ENCODE measurements at regions not wholly inside any gene's neighbourhood (a gene's known extent, or its start where the extent isn't known, plus 50 kb on each side); places are given as distances from the start of the nearest gene placed in this dataset.

DNA sequence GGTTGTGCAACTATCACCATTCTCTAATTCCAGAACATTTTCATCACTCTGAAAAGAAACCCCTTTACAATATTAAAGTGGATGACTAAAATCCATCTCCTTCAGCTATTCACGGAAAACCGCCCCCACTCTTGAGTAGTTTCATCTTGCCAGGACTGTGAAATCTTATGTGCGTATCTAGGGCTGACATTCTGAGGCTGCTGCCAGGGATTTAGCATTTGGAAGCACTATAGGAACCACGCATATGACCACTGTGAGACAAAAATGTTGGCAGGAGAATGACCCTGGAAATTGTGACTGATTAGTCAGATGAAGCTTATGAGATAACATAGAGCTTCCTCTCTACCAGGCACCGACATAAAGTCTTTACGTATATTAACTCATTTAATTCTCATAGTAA, 305.2 kb upstream of the PDE3A start:
- TF ChIP-seq, protein P1, sequence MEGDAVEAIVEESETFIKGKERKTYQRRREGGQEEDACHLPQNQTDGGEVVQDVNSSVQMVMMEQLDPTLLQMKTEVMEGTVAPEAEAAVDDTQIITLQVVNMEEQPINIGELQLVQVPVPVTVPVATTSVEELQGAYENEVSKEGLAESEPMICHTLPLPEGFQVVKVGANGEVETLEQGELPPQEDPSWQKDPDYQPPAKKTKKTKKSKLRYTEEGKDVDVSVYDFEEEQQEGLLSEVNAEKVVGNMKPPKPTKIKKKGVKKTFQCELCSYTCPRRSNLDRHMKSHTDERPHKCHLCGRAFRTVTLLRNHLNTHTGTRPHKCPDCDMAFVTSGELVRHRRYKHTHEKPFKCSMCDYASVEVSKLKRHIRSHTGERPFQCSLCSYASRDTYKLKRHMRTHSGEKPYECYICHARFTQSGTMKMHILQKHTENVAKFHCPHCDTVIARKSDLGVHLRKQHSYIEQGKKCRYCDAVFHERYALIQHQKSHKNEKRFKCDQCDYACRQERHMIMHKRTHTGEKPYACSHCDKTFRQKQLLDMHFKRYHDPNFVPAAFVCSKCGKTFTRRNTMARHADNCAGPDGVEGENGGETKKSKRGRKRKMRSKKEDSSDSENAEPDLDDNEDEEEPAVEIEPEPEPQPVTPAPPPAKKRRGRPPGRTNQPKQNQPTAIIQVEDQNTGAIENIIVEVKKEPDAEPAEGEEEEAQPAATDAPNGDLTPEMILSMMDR (IDR thresholded peaks at IDR 0.05) = no peak
- TF ChIP-seq POLR2A (IDR thresholded peaks at IDR 0.05) (no peak), POLR2AphosphoS5 (IDR thresholded peaks at IDR 0.05) (no peak)

Data from sigmoid colon (tissue), 4 donors.